NB4 (cell line): ENCODE measurements at regions not wholly inside any gene's neighbourhood (a gene's known extent, or its start where the extent isn't known, plus 50 kb on each side); places are given as distances from the start of the nearest gene placed in this dataset.

Source experiments
- POLR2A ChIP-seq: IDR thresholded peaks from 2 replicates; pipeline ENCODE4 v1.6.1; 2011; ENCODE audit warnings: mild to moderate bottlenecking; ENCODE audit not compliant: insufficient read length; ENCODE audit errors: extremely low read depth
- TF ChIP-seq, protein P1 (sequence below): IDR thresholded peaks from one replicate; pipeline ENCODE4 v1.5.1; 2012; ENCODE audit warnings: low read depth, low read length

DNA sequence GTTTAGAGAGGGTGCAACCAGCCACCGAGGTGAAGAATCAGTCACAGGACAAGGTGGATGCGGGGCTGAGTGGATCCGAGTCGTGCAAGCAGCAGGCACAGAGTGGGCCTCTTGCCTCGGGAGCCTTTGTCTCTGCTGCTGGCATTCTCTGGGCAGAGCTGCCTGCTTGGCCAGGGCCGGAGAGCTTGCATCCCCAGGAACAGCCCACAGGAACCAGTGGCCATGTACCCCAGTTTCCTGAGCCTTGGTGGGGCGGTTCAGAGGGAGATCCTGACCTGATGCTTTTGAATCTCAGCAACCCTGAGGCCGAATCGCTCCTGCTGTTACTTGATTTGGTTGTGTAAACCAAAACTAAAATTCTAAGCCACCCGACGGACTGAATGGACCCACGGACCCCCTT, 50.1 kb upstream of the EIF5 start:
- no peak for TF ChIP-seq POLR2A
- TF ChIP-seq, protein P1, sequence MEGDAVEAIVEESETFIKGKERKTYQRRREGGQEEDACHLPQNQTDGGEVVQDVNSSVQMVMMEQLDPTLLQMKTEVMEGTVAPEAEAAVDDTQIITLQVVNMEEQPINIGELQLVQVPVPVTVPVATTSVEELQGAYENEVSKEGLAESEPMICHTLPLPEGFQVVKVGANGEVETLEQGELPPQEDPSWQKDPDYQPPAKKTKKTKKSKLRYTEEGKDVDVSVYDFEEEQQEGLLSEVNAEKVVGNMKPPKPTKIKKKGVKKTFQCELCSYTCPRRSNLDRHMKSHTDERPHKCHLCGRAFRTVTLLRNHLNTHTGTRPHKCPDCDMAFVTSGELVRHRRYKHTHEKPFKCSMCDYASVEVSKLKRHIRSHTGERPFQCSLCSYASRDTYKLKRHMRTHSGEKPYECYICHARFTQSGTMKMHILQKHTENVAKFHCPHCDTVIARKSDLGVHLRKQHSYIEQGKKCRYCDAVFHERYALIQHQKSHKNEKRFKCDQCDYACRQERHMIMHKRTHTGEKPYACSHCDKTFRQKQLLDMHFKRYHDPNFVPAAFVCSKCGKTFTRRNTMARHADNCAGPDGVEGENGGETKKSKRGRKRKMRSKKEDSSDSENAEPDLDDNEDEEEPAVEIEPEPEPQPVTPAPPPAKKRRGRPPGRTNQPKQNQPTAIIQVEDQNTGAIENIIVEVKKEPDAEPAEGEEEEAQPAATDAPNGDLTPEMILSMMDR = no peak
